Islet of Langerhans (tissue), 1 donor: ENCODE measurements at regions not wholly inside any gene's neighbourhood (a gene's known extent, or its start where the extent isn't known, plus 50 kb on each side); places are given as distances from the start of the nearest gene placed in this dataset.

ENCODE experiments used
- FAIRE-seq: peaks from one replicate; lab custom pipeline; 2011; peaks lifted over from hg19 to GRCh38; lab: Jason Lieb, UNC

- FAIRE-seq: no peak
Observed at GRCh38 chr13:84418041-84418440, 535.8 kb upstream of the SLITRK1 start.

DNA sequence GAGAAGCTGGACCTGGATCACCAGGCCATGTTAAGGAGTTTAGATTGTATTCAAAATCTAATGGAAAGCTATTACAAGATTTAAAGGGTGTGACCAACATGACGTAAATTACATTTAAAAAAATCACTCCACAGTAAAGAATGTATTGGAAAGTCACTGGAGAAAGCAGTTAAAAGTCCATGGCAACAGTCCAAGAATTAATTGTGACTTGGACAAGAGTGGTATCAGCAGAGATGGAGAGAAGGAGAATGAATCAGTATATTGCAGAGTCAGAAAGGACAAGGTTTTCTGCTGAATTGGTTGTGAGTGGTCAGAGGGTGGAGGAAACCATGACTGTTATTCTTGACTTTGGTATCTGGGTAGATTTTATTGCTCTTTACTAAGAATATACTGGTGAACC is 535.1 kb upstream of the SLITRK1 start:
- FAIRE-seq: no peak

DNA sequence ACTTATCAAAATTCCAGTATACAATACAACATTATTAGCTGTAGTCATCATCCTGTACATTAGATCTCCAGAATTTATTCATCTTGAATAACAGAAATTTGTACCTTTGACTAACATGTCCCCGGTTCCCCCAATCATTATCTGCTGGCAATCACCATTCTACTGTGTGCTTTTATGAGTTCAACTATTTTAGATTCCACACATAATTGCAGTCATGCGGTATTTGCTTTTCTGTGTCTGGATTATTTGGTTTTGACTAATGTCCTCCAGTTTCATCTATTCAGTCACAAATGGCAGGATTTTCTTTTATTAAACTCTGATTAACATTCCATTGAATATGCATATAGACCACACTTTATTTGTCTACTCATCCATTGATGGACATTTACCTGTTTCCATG is 530.7 kb upstream of the SLITRK1 start:
- FAIRE-seq: no peak

DNA sequence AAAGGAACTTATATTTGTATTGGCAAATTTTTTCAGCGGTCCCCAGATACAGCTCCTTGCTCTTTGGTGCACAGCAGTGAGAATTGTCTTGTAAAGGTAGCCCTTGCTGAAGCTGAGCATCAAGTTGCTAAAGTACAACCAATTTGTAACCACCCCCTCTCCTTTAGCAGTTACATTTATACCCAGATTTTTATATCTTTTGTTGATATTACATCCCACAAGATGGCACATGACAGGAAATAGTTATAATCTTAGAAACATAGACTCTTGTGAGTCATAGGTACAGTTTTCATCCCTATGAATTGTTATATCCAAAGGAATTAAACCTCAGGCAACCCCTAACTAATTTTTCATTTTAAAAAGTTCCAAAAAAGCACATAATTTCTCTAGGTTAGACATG is 523.0 kb upstream of the SLITRK1 start:
- FAIRE-seq: no peak

DNA sequence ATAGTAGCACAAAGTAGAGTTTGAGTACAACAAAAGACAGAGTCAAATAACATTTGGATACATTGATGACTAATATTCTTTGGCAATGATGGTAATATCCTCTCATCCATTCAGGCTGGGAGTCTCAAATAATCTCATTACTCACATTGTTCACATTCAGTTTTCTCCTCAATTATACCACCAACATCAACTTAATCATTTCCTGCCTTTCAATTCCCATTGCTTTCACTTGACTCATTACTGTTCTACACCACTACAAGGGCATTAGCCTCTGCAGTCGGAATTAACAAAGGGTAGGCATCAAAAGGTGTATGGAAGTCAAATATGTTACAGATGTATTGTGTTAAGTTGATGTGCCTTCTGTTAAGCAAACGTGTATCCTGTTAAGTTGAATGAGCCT is 518.4 kb upstream of the SLITRK1 start:
- no peak for FAIRE-seq

DNA sequence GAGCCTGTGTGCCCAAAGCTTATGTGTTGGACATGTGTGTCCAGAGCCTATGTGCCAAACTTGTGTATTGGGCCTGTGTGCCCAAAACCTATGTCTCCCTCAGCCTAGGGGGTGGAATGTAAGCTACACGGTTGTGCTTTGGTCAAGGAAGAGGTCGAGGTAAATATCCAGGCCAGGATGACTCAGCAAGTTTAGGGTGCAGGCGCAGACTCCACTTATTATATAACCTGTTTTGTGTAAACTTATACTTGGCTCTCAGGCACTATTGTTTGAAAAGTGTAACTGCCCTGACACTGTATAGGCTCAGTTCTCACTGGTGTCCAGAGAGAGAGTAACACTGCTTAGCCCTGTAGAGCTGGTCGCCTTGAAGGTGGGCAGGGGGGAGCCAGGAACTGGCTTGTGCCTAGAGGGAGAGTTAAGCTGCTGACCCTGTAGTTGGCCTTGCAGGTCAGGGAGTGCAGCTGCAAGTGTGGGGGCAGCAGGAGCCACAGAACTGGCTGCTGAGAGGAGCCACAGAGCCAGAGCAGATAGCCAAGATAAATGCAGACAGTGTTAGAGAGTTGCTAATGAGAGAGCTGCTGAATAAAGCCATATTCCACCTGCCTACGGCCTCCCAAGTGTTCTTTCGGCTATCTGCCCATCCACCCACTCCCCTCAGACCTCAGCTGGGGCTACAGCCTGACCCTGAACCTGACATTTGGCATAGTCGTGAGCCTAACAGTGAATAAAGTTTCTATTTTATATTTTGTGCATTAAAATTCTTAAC is 517.2 kb upstream of the SLITRK1 start:
- no peak for FAIRE-seq

DNA sequence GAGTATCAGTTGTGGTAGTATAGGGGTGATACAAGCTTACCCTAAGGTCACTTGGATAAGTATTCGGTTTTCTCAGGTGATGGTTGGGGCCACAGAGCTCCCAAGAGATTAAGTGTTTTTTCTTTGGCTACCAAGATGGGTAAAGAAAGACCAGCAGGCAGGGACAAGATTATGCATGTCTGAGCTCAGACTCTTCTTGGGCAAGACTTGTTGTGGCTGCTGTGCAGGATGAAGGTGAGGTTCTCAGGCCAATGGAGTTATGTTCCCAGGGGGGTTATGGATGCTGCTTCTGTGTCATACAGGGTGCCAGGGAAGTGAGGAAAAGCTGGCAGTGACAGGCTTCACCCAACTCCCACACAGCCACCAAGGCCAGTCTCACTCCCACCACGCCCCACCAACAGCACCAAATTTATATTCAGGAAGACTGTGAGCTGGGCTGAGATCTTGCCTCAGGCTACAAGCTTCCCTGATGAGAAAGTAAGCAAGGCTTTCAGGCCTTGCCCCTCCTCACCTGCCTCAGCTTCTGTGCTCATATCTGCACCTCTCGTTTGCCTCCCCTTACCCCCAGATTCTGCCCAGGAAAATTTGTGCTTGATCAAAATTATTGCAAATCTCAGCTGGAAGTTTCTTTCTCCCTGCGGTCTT is 511.8 kb upstream of the SLITRK1 start:
- no peak for FAIRE-seq

DNA sequence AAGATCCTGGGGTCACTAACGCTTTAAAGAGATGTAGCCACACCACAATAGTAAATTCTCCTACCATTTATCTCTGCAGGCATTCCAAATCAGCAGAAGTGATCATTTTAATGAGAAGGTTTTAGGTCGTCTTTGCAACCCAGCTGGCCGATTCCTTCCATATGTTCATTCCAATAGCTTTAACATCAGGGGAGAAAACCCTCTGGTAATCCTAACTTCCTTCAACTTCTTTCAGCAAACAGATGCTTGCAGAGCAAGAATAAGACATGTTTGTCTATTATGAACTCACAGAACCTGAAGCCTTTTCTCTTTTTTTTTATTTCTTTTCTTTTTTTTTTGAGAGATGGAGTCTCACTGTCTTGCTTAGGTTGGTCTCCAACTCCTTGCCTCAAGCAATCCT is 498.6 kb upstream of the SLITRK1 start:
- FAIRE-seq: no peak

- FAIRE-seq: no peak
Observed at GRCh38 chr13:84377106-84377505, 494.8 kb upstream of the SLITRK1 start.

DNA sequence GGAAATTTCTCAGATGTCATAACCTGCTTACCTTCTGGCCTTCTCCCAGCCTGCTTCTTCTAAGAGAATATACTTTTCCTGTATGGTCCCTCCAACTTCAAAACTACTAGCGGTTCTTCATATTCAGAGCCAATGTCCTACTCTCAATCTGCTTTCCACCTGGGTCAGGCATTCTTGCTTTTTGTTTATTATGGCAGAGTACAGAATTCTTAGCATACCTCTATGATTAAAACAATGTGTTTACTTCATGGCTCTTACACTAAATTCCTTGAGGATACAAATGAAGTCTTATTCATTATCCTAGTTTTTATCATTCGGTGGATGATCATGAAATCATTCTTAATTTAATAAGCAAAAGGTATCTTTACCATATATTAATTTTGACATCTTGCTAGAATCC is 484.2 kb upstream of the SLITRK1 start:
- no peak for FAIRE-seq

DNA sequence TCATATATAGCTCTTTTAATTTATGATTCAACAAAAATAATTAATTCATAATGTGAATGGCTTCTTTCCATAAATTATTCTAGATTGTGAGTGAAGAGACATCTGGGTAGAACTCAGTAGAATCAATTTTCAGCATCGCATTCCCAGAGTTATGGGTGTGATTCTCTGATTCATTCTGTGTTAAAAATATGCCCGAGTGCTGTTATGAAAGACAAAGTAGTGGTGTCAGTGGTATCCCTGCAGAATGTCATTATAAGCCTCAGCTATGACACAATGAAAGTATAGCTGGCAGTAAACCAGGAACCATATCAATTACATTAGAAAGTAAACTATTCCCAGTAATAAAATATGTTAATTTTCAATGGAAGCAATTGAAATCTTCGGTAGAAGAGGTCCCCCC is 480.5 kb upstream of the SLITRK1 start:
- no peak for FAIRE-seq

DNA sequence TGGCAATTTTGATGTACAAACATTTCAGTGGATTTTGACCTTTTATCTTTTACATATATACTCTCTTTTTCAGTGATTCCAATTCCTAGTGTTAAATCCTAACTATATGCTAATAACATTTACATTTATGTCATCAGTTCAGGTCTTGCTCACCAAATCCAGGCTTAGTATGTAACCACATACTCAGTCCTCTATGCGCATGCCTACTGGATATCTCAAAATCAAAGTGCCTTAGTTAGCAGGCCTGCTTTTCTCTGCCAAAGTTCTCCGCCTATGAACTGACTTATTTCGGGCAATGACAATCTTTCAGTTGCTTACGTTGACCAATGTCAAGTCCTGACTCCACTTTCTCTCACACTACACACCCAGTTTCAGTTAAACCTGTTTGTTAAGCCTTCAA is 478.5 kb upstream of the SLITRK1 start:
- FAIRE-seq: no peak

- FAIRE-seq: no peak
Observed at GRCh38 chr13:84358601-84359000, 476.3 kb upstream of the SLITRK1 start.

GRCh38 chr13:84352946-84353345 is 470.7 kb upstream of the SLITRK1 start:
- no peak for FAIRE-seq

DNA sequence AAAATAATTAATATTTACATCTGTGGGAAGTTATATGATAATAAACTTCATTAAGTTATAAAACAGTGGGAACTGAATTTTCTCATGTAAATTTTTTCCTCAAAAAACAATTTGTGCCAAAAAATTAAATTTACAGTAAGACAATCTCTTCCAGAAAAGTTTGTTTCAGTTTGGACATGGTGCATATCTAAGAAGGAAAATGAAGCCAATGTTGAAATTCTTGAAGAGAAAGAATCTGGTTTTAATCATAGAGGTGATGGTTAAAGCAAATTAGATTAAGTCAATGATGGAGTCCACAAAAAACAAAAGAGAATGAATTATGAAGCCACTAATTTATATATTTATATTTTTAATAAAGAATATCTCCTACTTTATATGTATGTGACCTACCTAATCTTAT is 457.2 kb upstream of the SLITRK1 start:
- FAIRE-seq: no peak

DNA sequence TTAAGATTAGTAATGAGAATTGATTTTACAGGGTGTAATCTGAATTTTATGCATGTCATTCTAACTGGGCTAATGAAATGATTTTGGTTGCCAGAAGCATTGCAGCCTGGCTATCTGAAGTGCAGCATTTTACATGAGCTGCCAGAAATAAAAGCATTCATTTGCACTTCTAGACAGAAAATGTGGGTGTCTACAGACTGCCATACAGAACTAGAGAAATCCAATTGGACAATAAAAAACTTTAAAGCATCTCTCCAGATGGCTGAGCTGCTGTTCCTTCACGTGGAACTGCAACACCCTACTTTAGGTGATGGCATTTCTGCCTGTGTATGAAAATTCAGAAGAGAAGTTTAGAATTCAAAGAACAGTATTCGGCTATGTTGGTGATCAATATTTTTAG is 450.1 kb upstream of the SLITRK1 start:
- FAIRE-seq: no peak

DNA sequence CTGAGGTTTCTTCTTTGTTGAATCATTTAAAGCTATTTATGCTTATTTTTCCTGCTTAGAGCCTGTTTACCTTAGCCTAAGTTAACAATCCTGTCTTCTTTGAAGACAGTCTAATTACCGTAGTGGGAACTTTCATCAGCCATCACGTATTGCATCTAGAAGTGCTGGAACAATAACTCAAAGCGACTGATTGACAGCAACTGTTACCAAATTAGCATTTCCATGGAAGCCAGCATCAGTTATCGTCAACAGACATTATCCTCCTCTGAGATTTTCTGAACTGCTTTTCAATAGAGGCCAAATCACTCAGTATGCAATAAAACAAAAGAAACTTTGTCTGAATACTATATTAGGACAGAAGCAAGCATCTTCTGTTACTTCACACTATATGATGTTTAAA is 433.3 kb upstream of the SLITRK1 start:
- no peak for FAIRE-seq

DNA sequence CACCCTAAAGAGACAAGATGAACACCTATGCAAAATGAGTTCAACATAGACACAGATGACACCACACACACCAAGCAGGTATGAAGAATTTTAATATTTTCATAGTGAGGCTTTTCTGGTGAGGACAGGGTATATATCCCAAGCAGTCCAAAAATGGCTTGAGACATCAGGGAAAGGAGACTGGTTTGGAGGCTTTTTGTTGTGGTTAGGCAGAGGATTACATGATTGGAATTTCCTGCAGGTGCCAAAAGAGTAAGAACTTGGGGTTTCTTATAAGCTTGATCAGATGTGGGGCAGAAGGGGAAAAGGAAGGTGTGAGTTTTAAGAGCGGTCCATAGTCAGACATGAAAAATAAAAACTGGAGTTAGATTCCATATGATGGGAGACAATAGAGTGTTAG is 420.8 kb upstream of the SLITRK1 start:
- no peak for FAIRE-seq

- FAIRE-seq: no peak
Observed at GRCh38 chr13:84297251-84297650, 415.0 kb upstream of the SLITRK1 start.

GRCh38 chr13:84296401-84296800 is 414.1 kb upstream of the SLITRK1 start:
- no peak for FAIRE-seq

DNA sequence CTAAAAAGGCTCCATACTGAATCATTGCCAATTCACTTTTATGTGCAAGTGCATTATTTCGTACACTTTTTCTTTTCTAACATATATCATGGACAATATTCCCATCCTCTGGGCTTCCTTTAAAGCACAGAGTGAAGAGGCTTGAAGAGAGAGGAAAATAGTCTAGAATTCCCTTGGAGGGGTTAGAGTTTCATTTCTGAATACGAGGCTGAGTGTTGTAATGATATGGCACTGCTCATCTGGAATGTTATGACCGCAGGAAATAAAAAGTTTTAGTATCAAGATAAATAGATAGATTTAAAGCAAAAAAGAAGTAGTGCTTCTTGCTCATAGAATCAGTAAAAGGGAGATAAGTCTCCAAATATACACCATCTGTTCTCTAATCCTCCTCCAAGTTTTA is 412.3 kb upstream of the SLITRK1 start:
- no peak for FAIRE-seq

- no peak for FAIRE-seq
Observed at GRCh38 chr13:84290386-84290785, 408.1 kb upstream of the SLITRK1 start.

DNA sequence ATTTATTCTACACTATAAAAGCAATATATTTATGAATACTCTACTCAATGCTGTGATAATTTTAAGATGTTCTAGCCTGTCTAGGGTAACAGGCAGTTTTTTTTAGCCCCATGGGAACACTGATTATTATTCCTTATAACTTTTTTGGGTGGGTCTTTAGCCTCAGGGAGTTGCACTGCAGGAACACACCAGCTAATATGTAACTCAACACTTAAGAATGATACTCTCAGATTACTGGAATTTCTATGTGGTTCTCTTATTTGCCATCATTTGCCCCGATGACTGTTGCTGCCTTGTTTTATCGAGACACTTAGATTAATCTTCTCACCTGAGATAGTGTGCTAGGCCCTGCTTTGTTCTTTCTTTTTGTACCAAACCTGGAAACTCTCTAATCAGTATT is 396.9 kb upstream of the SLITRK1 start:
- no peak for FAIRE-seq

DNA sequence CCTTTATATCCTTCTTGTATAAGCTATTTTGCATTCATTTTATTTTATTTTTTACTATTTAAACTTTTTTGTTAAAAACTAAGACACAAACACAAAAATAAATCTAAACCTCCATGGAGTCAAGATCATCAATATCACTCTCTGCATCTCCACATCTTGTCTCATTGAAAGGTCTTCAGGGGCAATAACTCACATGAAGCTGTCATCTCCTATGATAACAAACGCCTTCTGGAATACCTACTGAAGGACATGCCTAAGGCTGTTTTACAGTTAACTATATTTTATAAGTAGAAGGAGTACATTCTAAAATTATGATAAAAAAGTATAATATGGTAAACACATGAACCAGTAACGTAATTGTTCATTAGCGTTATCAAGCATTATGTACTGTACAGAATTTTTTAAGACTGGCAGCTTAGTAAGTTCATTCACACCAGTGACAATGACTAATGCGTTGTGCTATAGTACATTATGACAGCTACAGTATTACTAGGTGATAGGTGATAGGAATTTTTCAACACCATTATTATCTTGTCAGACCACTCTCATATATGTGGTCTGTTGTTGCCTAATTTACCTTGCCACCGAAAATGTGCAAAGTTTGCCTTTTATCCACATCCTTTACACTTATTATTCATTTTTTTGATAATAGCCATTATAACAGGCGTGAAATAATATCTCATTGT is 390.7 kb upstream of the SLITRK1 start:
- FAIRE-seq: no peak
